B cell (primary cell): ENCODE measurements at regions not wholly inside any gene's neighbourhood (a gene's known extent, or its start where the extent isn't known, plus 50 kb on each side); places are given as distances from the start of the nearest gene placed in this dataset.

Experiments
- ATAC-seq: fragments of 200-7000 bp; cut with Tn5 transposase; one replicate; pipeline ENCODE4 v1.10.0; 2021; ENCODE audit warnings: low read depth, mild to moderate bottlenecking, moderate number of reproducible peaks, moderate library complexity
- CTCF ChIA-PET: fragments of 350-600 bp; sonication (Branson Sonifier 250); formaldehyde crosslinking; loops from one replicate; lab custom pipeline; 2021; ENCODE audit warnings: antibody characterized with exemption, inconsistent platforms; lab: Charles Lee
- POLR2A ChIA-PET: fragments of 350-600 bp; sonication (Branson Sonifier 250); formaldehyde crosslinking; loops from one replicate; lab custom pipeline; 2021; ENCODE audit warnings: antibody characterized with exemption; lab: Charles Lee
- DNase-seq: peaks from one replicate; pipeline ENCODE4 v3.0.0; 2013
- H2AFZ ChIP-seq: 2 replicates; pipeline ENCODE4 v1.6.1; 2012; ENCODE audit warnings: mild to moderate bottlenecking, low read depth, low read length; ENCODE audit not compliant: insufficient read depth, poor library complexity, severe bottlenecking
- H3K27ac ChIP-seq, 2 donors: 1 replicate in 1 of 2; 2 replicates in 1 of 2; pipeline ENCODE4 v1.5.1; 2012 to 2013; ENCODE audit warnings: low read length in 2 of 2, mild to moderate bottlenecking in 2 of 2, moderate library complexity in 1 of 2
- H3K27me3 ChIP-seq, 4 experiments: fragments of 200-600 bp in 1 of 4; sonication (generic) in 1 of 4; replicated peaks in 1 of 4; 1 replicate in 2 of 4; 2 replicates in 2 of 4; pipeline versions ENCODE4 v1.6.1 to v1.7.0; 2013 to 2016; ENCODE audit warnings: low read length in 3 of 4, mild to moderate bottlenecking in 2 of 4, mixed read lengths in 1 of 4, moderate library complexity in 1 of 4; ENCODE audit not compliant: insufficient read depth in 4 of 4, control insufficient read depth in 3 of 4; ENCODE audit errors: control extremely low read depth in 1 of 4
- H3K36me3 ChIP-seq, 2 experiments: replicated peaks in 1 of 2; 1 replicate in 1 of 2; 2 replicates in 1 of 2; pipeline versions ENCODE4 v1.6.1 to v1.7.1; 2013; ENCODE audit warnings: low read length in 1 of 2; ENCODE audit not compliant: insufficient read depth in 2 of 2, control insufficient read depth in 1 of 2; ENCODE audit errors: control extremely low read depth in 1 of 2, extremely low read depth in 1 of 2
- H3K4me1 ChIP-seq, 2 donors: fragments of 200-600 bp in 1 of 2; sonication (generic) in 1 of 2; 1 replicate in 1 of 2; 2 replicates in 1 of 2; pipeline versions ENCODE4 v1.5.1 to v1.6.1; 2013 to 2017; ENCODE audit warnings: low read length in 2 of 2; ENCODE audit not compliant: control insufficient read depth in 2 of 2, insufficient read depth in 2 of 2
- H3K4me2 ChIP-seq: replicated peaks from 2 replicates; pipeline ENCODE3; 2012; ENCODE audit warnings: mild to moderate bottlenecking, low read depth, low read length; ENCODE audit not compliant: poor library complexity, severe bottlenecking
- H3K4me3 ChIP-seq, 5 experiments: fragments of 200-600 bp in 1 of 5; sonication (generic) in 1 of 5; 1 replicate in 3 of 5; 2 replicates in 2 of 5; pipeline versions ENCODE4 v1.5.1 to v1.7.0; 2011 to 2016; ENCODE audit warnings: low read length in 4 of 5, mild to moderate bottlenecking in 4 of 5, low read depth in 2 of 5, control low read depth in 1 of 5, moderate library complexity in 1 of 5; ENCODE audit not compliant: insufficient read depth in 1 of 5; ENCODE audit errors: control extremely low read depth in 1 of 5, extremely low read depth in 1 of 5
- H3K79me2 ChIP-seq: fragments of 200-600 bp; sonication (generic); one replicate; pipeline ENCODE4 v1.6.0; 2016; ENCODE audit warnings: low read length; ENCODE audit not compliant: control insufficient read depth, insufficient read depth
- H3K9ac ChIP-seq: fragments of 200-600 bp; sonication (generic); 2 replicates; pipeline ENCODE4 v1.6.1; 2017; ENCODE audit warnings: mild to moderate bottlenecking, low read length, moderate library complexity
- H3K9me3 ChIP-seq, 3 donors: one replicate each; pipeline versions ENCODE4 v1.6.1 to v1.7.1; 2013; ENCODE audit warnings: low read length in 2 of 3; ENCODE audit not compliant: control insufficient read depth in 2 of 3, insufficient read depth in 1 of 3; ENCODE audit errors: control extremely low read depth in 1 of 3
- H4K20me1 ChIP-seq: 2 replicates; pipeline ENCODE4 v1.6.0; 2012; ENCODE audit warnings: mild to moderate bottlenecking, low read length; ENCODE audit not compliant: insufficient read depth, control insufficient read depth, poor library complexity, severe bottlenecking
- H3K27ac Mint-ChIP-seq: one replicate; pipeline ENCODE4 v1.8.0; 2021; ENCODE audit warnings: mixed read lengths
- H3K27me3 Mint-ChIP-seq: one replicate; pipeline ENCODE4 v1.8.0; 2021; ENCODE audit warnings: mixed read lengths
- H3K4me1 Mint-ChIP-seq: one replicate; pipeline ENCODE4 v1.8.0; 2021; ENCODE audit warnings: mixed read lengths
- H3K4me3 Mint-ChIP-seq: one replicate; pipeline ENCODE4 v1.8.0; 2021; ENCODE audit warnings: mixed read lengths
- H3K9me3 Mint-ChIP-seq: one replicate; pipeline ENCODE4 v1.8.0; 2022; ENCODE audit warnings: mixed read lengths; ENCODE audit not compliant: insufficient read depth
- CTCF ChIP-seq: fragments of 200-600 bp; IDR thresholded peaks from one replicate; pipeline ENCODE4 v1.8.0; 2022; ENCODE audit warnings: antibody characterized with exemption, mild to moderate bottlenecking
- EZH2 ChIP-seq: IDR thresholded peaks from 2 replicates; pipeline ENCODE4 v1.6.1; 2012; ENCODE audit warnings: borderline replicate concordance, low read depth, mild to moderate bottlenecking, moderate library complexity, low read length; ENCODE audit not compliant: insufficient read depth, poor library complexity, severe bottlenecking
- WGBS: methylation state at CpG from one replicate; pipeline ENCODE4 v1.1.5; 2013; ENCODE audit warnings: missing lambda C conversion rate; ENCODE audit not compliant: insufficient coverage; 5-methylcytosine and 5-hydroxymethylcytosine counted together
- intact Hi-C: fragments of 100-400 bp; cut with micrococcal nuclease; formaldehyde crosslinking; loops from one replicate; pipeline ENCODE4 v1.10.0; 2022

GRCh38 chr2:8510519-8510918 is 171.3 kb upstream of the ID2 start:
- Mint-ChIP-seq H3K27me3 (peaks cover 69% of the 10 kb centered on the region), H3K9me3 (peaks cover 11% of the 10 kb centered on the region), H3K4me3 (no peak overlapping the region), H3K4me1 (peaks cover 16% of the 10 kb centered on the region), H3K27ac (no peak overlapping the region)
- intact Hi-C loops = no loop called here
- no peaks in the 10 kb centered on the region for H4K20me1 ChIP-seq
- H3K9ac ChIP-seq = no peak overlapping the region
- no peaks in the 10 kb centered on the region for H3K36me3 ChIP-seq
- no peaks in the 10 kb centered on the region for H3K79me2 ChIP-seq
- peaks cover 0 to 63% (median 9%) of the 10 kb centered on the region in 4 experiments for H3K27me3 ChIP-seq
- no peak for DNase-seq
- no peak for TF ChIP-seq EZH2
- TF ChIP-seq CTCF = no peak
- peaks cover 0 to 59% (median 22%) of the 10 kb centered on the region in 3 donors for H3K9me3 ChIP-seq
- H2AFZ ChIP-seq = no peak overlapping the region
- peaks cover 12 to 14% of the 10 kb centered on the region in 2 donors for H3K4me1 ChIP-seq
- ChIA-PET CTCF (no interaction called here), POLR2A (no interaction called here)
- H3K27ac ChIP-seq = no peak overlapping the region
- H3K4me2 ChIP-seq = no peak overlapping the region
- WGBS = 79% methylated on average over 3 of the region's 3 CpGs
- no peak for ATAC-seq
- no peak overlapping the region for H3K4me3 ChIP-seq

- Histone ChIP-seq H3K79me2 (no peaks in the 10 kb centered on the region), H3K4me2 (no peak overlapping the region), H3K9me3 (peaks cover 0 to 54% (median 22%) of the 10 kb centered on the region in 3 donors), H2AFZ (no peak overlapping the region), H4K20me1 (no peaks in the 10 kb centered on the region), H3K27me3 (peaks cover 0 to 59% (median 9%) of the 10 kb centered on the region in 4 experiments), H3K36me3 (no peaks in the 10 kb centered on the region), H3K4me3 (no peak overlapping the region), H3K27ac (no peak overlapping the region), H3K4me1 (peaks cover 17 to 23% of the 10 kb centered on the region in 2 donors), H3K9ac (no peak overlapping the region)
- Mint-ChIP-seq H3K27me3 (peaks cover 67% of the 10 kb centered on the region), H3K4me3 (no peak overlapping the region), H3K27ac (no peak overlapping the region), H3K4me1 (peaks cover 25% of the 10 kb centered on the region), H3K9me3 (peaks cover 11% of the 10 kb centered on the region)
- intact Hi-C loops = no loop called here
- CTCF ChIA-PET = no interaction called here
- POLR2A ChIA-PET = no interaction called here
- WGBS = 100% methylated on average over 1 of the region's 1 CpG
- TF ChIP-seq EZH2 = no peak
- TF ChIP-seq CTCF = no peak
- no peak for DNase-seq
- no peak for ATAC-seq
Observed at GRCh38 chr2:8511868-8512612, 169.8 kb upstream of the ID2 start.
